ENCODE measurements at regions not wholly inside any gene's neighbourhood (a gene's known extent, or its start where the extent isn't known, plus 50 kb on each side); places are given as distances from the start of the nearest gene placed in this dataset.

DNA sequence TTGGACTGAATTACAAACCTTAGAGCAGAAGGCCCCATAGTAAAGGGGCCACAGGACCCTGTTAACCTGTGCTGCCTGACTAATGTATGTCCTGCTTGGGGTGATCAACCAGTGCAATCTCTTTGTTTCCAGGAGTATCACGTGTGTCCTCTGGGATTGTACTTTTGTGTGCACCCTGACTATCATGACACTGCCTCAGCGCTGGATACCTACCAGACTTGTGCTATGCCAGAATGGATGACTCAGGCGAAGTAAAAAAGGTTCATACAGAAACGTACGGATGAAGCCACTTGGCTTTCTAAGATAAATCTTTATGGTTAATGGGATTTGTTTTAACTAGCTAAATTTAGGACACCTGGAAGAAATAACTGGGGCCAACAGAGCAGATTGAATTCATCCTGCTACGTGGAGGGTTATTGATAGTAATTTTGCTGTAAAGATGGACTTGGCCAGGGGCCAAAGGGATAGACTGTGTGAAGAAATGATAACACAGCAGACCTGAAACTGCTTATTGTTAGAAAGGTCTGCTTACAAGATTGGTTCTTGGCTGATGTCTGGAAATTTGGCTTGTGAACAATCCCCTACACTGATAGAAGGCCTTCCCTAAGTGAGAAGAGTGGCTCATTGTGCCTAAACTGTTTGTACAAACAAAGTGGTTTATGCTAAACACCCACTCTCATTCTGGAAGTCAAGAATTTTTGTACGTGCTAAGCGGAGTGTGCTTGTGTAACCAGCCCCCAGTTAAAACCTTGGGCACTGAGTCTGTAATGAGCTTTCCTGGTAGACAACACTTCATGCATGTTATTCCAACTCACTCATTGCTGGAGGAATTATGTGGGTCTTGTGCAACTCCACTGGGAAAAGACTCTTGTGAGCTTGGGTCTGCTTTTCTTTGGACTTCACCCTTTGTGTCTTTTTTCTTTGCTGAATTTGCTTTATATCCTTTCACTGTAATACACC lies 750.5 kb upstream of the HTR2C start:
- POLR2A ChIA-PET: no interaction called here
- no peak overlapping the region for H3K27ac ChIP-seq (ENCODE audit: extremely low read depth, low read depth, low read length)
- no peaks in the 10 kb centered on the region for H3K4me1 ChIP-seq (ENCODE audit: control insufficient read depth, insufficient read depth, low read length)
- CTCF ChIA-PET: no interaction called here
- no peak overlapping the region for H3K4me3 ChIP-seq (ENCODE audit: low read depth, low read length)
- H3K36me3 ChIP-seq (ENCODE audit: control insufficient read depth in 2 of 2, insufficient read depth in 1 of 2, low read length in 2 of 2): no peaks in the 10 kb centered on the region
- H3K9me3 ChIP-seq (ENCODE audit: control insufficient read depth, insufficient read depth, low read depth, low read length): no peaks in the 10 kb centered on the region; the same call in 1 of the 2 replicates
- TF ChIP-seq, protein P1, sequence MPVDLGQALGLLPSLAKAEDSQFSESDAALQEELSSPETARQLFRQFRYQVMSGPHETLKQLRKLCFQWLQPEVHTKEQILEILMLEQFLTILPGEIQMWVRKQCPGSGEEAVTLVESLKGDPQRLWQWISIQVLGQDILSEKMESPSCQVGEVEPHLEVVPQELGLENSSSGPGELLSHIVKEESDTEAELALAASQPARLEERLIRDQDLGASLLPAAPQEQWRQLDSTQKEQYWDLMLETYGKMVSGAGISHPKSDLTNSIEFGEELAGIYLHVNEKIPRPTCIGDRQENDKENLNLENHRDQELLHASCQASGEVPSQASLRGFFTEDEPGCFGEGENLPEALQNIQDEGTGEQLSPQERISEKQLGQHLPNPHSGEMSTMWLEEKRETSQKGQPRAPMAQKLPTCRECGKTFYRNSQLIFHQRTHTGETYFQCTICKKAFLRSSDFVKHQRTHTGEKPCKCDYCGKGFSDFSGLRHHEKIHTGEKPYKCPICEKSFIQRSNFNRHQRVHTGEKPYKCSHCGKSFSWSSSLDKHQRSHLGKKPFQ (tag by site-specific recombination; IDR thresholded peaks at IDR 0.05): no peak
- no peak for TF ChIP-seq HIC1 (tag by site-specific recombination; IDR thresholded peaks at IDR 0.05)
- TF ChIP-seq SETDB1 (IDR thresholded peaks at IDR 0.05; ENCODE audit: insufficient read length, low read length): no peak
- TF ChIP-seq ZNF350 (tag by site-specific recombination; IDR thresholded peaks at IDR 0.05): no peak
- TF ChIP-seq OVOL3 (tag by site-specific recombination; IDR thresholded peaks at IDR 0.05): no peak
- no peak for TF ChIP-seq GFI1B (tag by site-specific recombination; IDR thresholded peaks at IDR 0.05)
- no peak for TF ChIP-seq KLF10 (tag by site-specific recombination; IDR thresholded peaks at IDR 0.05)
- no peak for TF ChIP-seq ZNF623 (tag by site-specific recombination; IDR thresholded peaks at IDR 0.05)
- TF ChIP-seq, protein P2, sequence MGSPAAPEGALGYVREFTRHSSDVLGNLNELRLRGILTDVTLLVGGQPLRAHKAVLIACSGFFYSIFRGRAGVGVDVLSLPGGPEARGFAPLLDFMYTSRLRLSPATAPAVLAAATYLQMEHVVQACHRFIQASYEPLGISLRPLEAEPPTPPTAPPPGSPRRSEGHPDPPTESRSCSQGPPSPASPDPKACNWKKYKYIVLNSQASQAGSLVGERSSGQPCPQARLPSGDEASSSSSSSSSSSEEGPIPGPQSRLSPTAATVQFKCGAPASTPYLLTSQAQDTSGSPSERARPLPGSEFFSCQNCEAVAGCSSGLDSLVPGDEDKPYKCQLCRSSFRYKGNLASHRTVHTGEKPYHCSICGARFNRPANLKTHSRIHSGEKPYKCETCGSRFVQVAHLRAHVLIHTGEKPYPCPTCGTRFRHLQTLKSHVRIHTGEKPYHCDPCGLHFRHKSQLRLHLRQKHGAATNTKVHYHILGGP (tag by site-specific recombination; IDR thresholded peaks at IDR 0.05): no peak
- no peak for TF ChIP-seq ZNF501 (tag by site-specific recombination; IDR thresholded peaks at IDR 0.05)
- no peak for TF ChIP-seq FEZF1 (tag by site-specific recombination; IDR thresholded peaks at IDR 0.05)
- TF ChIP-seq ZNF596 (tag by site-specific recombination; IDR thresholded peaks at IDR 0.05): no peak

GRCh38 chrX:113828470-113828869 lies 755.4 kb upstream of the HTR2C start:
- no peaks in the 10 kb centered on the region for H3K9me3 ChIP-seq (ENCODE audit: control insufficient read depth, insufficient read depth, low read depth, low read length)
- ChIA-PET POLR2A (no interaction called here), CTCF (no interaction called here)
- H3K36me3 ChIP-seq (ENCODE audit: control insufficient read depth in 2 of 2, insufficient read depth in 1 of 2, low read length in 2 of 2): no peaks in the 10 kb centered on the region
- TF ChIP-seq ZNF416 (tag by site-specific recombination; IDR thresholded peaks at IDR 0.05) (no peak), ZNF623 (tag by site-specific recombination; IDR thresholded peaks at IDR 0.05) (no peak), KLF9 (tag by site-specific recombination; IDR thresholded peaks at IDR 0.05; ENCODE audit: low read depth) (no peak), ZNF707 (tag by site-specific recombination; IDR thresholded peaks at IDR 0.05) (no peak), GLI2 (tag by site-specific recombination; IDR thresholded peaks at IDR 0.05; ENCODE audit: borderline replicate concordance, low read depth) (no peak), ZBTB1 (tag by site-specific recombination; IDR thresholded peaks at IDR 0.05) (no peak), ZNF354C (tag by site-specific recombination; IDR thresholded peaks at IDR 0.05; ENCODE audit: borderline replicate concordance, low read depth) (no peak), ZNF37A (tag by site-specific recombination; IDR thresholded peaks at IDR 0.05) (no peak), TRIM28 (IDR thresholded peaks at IDR 0.05; ENCODE audit: borderline replicate concordance, low read length) (no peak), CTCF (tag by site-specific recombination; IDR thresholded peaks at IDR 0.05) (no peak), OVOL3 (tag by site-specific recombination; IDR thresholded peaks at IDR 0.05) (no peak), ZNF114 (tag by site-specific recombination; IDR thresholded peaks at IDR 0.05) (no peak), ZNF221 (tag by site-specific recombination; IDR thresholded peaks at IDR 0.05; ENCODE audit: borderline replicate concordance) (no peak), HOXD13 (CRISPR knock-in tag; IDR thresholded peaks at IDR 0.05; ENCODE audit: borderline replicate concordance) (no peak)
- TF ChIP-seq, protein P3, sequence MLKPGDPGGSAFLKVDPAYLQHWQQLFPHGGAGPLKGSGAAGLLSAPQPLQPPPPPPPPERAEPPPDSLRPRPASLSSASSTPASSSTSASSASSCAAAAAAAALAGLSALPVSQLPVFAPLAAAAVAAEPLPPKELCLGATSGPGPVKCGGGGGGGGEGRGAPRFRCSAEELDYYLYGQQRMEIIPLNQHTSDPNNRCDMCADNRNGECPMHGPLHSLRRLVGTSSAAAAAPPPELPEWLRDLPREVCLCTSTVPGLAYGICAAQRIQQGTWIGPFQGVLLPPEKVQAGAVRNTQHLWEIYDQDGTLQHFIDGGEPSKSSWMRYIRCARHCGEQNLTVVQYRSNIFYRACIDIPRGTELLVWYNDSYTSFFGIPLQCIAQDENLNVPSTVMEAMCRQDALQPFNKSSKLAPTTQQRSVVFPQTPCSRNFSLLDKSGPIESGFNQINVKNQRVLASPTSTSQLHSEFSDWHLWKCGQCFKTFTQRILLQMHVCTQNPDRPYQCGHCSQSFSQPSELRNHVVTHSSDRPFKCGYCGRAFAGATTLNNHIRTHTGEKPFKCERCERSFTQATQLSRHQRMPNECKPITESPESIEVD (tag by site-specific recombination; IDR thresholded peaks at IDR 0.05): no peak
- H3K27ac ChIP-seq (ENCODE audit: extremely low read depth, low read depth, low read length): no peak overlapping the region
- H3K4me3 ChIP-seq (ENCODE audit: low read depth, low read length): no peak overlapping the region
- no peaks in the 10 kb centered on the region for H3K4me1 ChIP-seq (ENCODE audit: control insufficient read depth, insufficient read depth, low read length)

All from HEK293 (cell line).